ENCODE measurements at regions not wholly inside any gene's neighbourhood (a gene's known extent, or its start where the extent isn't known, plus 50 kb on each side); places are given as distances from the start of the nearest gene placed in this dataset.

DNA sequence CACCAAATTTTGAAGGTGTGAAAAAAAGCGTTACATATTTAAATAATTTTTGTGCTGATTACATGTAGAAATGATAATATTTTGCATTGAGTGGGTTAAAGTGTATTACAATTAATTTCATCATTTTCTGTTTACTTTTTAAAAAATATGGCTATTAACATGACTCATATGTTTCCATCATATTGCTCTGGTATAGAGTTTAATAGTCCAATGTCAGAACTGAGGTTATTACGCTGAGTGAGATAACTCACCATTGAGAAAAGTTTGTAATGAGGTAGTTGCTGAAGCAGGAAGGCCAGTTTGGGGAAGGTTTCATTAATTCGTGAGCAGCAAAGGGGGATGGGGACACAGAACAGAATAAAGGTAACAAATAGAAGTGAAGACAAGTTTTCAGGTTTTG, 865.7 kb upstream of the MGAT4C start:
- Histone ChIP-seq H3K9me3 (replicated peaks; ENCODE audit: control insufficient read depth, insufficient read depth, low read length) (no peaks in the 10 kb centered on the region), H2AFZ (ENCODE audit: low read depth, low read length) (no peak overlapping the region), H3K9ac (replicated peaks; ENCODE audit: extremely low read depth, insufficient read depth, low read length) (no peak overlapping the region), H3K27ac (ENCODE audit: insufficient read depth, low read depth, low read length) (no peak overlapping the region), H3K4me3 (replicated peaks in 1 of 3; ENCODE audit: insufficient read depth in 1 of 3, low read depth in 1 of 3, low read length in 3 of 3) (no peak overlapping the region), H3K9me1 (replicated peaks; ENCODE audit: control insufficient read depth, extremely low read depth, insufficient read depth, low read length) (no peaks in the 10 kb centered on the region), H3K4me1 (ENCODE audit: control insufficient read depth, extremely low read depth, insufficient read depth, low read length) (no peaks in the 10 kb centered on the region), H3K4me2 (ENCODE audit: insufficient read depth, low read length) (no peak overlapping the region), H3K36me3 (ENCODE audit: control insufficient read depth in 2 of 2, extremely low read depth in 1 of 2, insufficient read depth in 2 of 2, low read length in 2 of 2) (no peaks in the 10 kb centered on the region), H3K79me2 (ENCODE audit: control insufficient read depth, insufficient read depth, low read length) (no peaks in the 10 kb centered on the region), H3K27me3 (ENCODE audit: control insufficient read depth in 2 of 2, insufficient read depth in 2 of 2, low read length in 2 of 2) (no peaks in the 10 kb centered on the region), H4K20me1 (replicated peaks; ENCODE audit: control insufficient read depth, extremely low read depth, insufficient read depth, low read length) (no peaks in the 10 kb centered on the region)
- CTCF ChIA-PET: no interaction called here
- TF ChIP-seq, protein P1, sequence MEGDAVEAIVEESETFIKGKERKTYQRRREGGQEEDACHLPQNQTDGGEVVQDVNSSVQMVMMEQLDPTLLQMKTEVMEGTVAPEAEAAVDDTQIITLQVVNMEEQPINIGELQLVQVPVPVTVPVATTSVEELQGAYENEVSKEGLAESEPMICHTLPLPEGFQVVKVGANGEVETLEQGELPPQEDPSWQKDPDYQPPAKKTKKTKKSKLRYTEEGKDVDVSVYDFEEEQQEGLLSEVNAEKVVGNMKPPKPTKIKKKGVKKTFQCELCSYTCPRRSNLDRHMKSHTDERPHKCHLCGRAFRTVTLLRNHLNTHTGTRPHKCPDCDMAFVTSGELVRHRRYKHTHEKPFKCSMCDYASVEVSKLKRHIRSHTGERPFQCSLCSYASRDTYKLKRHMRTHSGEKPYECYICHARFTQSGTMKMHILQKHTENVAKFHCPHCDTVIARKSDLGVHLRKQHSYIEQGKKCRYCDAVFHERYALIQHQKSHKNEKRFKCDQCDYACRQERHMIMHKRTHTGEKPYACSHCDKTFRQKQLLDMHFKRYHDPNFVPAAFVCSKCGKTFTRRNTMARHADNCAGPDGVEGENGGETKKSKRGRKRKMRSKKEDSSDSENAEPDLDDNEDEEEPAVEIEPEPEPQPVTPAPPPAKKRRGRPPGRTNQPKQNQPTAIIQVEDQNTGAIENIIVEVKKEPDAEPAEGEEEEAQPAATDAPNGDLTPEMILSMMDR (IDR thresholded peaks at IDR 0.05; ENCODE audit: extremely low read depth in 1 of 2, insufficient read depth in 1 of 2, low read depth in 1 of 2, low read length in 2 of 2): no peak
- no peak for TF ChIP-seq MYC (IDR thresholded peaks at IDR 0.05; ENCODE audit: low read depth, low read length)
- TF ChIP-seq POLR2A (IDR thresholded peaks at IDR 0.05; ENCODE audit: low read depth, low read length): no peak
- TF ChIP-seq JUN (IDR thresholded peaks at IDR 0.05; ENCODE audit: borderline replicate concordance, insufficient read depth, insufficient read length, low read depth): no peak
- no peak for TF ChIP-seq GATA2 (IDR thresholded peaks at IDR 0.05; ENCODE audit: insufficient read depth, insufficient read length, low read depth, low read length)
- TF ChIP-seq, protein P2, sequence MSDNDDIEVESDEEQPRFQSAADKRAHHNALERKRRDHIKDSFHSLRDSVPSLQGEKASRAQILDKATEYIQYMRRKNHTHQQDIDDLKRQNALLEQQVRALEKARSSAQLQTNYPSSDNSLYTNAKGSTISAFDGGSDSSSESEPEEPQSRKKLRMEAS (IDR thresholded peaks at IDR 0.05; ENCODE audit: insufficient read depth, insufficient read length): no peak
- no peak for TF ChIP-seq FOS (IDR thresholded peaks at IDR 0.05; ENCODE audit: borderline replicate concordance, insufficient read depth, low read length)
- no peak for TF ChIP-seq EZH2 (IDR thresholded peaks at IDR 0.05; ENCODE audit: borderline replicate concordance, low read depth, low read length, severe bottlenecking)
- no peak for TF ChIP-seq POLR2AphosphoS5 (IDR thresholded peaks at IDR 0.05; ENCODE audit: insufficient read depth, low read depth, low read length)
- no TSS peak for BruUV-seq (replicated peaks)
- FAIRE-seq (no peak), DNase-seq (ENCODE audit: low read depth, low spot score) (no peak)
- intact Hi-C loops (cut with micrococcal nuclease) (no loop called here), dilution Hi-C loops (cut with MboI; ENCODE audit: extremely low pct_ligation_motif_present, low sequenced_read_pairs) (no loop called here)
- POLR2A ChIA-PET: no interaction called here

All from endothelial cell of umbilical vein (primary cell).